ENCODE measurements at regions not wholly inside any gene's neighbourhood (a gene's known extent, or its start where the extent isn't known, plus 50 kb on each side); places are given as distances from the start of the nearest gene placed in this dataset.
A peak's percentile ranks its signal among the peaks of the same experiment; 100 is the strongest.

GRCh38 chr4:104418286-104418685, 76.4 kb downstream of the CXXC4 start:
- DNase-seq (ENCODE audit: low spot score): peak; percentile 11

DNA sequence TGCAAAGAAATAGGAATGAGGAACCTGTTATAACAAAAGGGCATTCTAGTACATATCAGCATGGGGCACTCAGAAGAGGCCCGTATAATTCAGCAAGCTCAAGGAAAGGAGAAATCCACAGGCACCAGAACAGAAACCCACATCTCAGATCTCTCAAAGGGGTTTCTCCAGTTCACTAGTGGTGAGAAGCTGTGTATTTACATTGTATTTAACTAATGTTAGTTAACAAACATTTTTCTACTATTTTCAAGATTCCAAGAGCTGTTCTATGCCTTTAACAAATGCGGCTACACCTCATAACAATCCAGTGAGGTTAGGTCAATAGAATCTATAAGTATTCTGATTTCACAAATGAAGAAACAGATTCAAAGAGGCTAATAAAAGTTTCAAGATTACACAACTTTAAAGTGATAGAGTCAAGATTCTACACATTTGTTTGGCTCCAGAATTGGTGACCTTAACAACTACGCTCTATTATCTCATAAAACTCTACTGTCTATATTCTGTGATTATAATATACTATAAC, 77.3 kb downstream of the CXXC4 start:
- DNase-seq (ENCODE audit: low spot score): no peak

GRCh38 chr4:104416725-104417356, 77.9 kb downstream of the CXXC4 start:
- peak; percentile 39 for DNase-seq (ENCODE audit: low spot score)

- no peak for DNase-seq (ENCODE audit: low spot score)
Observed at GRCh38 chr4:104413487-104413886, 81.2 kb downstream of the CXXC4 start.

DNA sequence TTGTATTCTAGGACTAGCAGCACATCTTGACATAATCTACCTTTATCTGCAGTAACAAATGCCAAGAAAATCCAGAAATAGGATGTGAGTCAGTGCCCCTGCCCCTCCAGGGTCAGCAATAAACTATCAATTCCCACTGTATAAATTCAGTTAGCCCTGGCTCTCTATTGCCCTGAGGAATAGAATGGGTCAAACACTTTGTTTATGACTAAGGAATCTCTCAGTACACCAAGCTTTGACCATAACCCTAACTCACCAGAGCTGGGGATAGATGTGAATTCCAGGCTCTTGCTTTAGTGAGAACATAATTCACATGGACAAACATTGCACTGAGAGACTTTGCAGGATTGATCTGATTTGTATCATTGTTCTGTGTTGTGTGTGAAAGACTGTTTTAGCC, 82.3 kb downstream of the CXXC4 start:
- no peak for DNase-seq (ENCODE audit: low spot score)

- no peak for DNase-seq (ENCODE audit: low spot score)
Observed at GRCh38 chr4:104411502-104411901, 83.2 kb downstream of the CXXC4 start.

GRCh38 chr4:104408878-104409277, 85.8 kb downstream of the CXXC4 start:
- no peak for DNase-seq (ENCODE audit: low spot score)

DNA sequence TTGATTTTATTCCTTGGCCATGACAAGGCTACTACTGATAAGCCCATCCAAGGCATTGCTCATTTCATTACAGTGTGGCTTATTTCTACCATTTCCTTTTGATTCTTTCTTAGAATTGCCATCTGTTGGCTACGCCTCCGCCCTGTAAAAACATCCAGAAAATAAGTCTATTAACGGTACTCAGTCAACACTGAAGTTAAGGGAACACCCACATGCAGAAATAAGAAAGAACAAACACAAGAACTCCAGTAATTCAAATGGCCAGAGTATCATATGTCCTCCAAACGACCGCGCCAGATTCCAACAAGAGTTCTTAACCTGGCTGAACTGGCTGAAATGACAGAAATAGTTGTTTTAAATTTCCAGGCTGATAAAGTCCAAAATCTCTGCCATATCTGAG, 90.3 kb downstream of the CXXC4 start:
- no peak for DNase-seq (ENCODE audit: low spot score)

DNA sequence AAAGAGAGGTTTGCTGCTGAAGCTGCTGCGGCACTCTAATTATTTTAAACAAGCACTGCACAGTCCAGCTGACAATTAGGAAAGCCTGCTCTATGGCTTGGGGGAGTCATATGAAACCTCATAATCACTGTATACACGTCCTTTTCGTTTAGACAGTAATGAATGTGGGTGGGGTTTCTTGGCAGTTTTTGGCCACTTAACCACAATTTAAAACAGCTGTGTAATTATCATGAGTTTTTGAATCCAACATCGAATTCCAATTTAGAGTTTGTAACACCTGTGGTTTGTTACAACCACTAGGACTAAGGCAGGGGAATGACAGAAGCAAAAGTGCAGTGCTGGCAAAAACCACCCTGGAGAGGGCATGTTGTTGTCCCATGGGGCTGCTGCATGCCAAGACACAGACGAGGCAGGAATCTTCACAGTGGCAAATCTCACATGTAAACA, 99.5 kb downstream of the CXXC4 start:
- DNase-seq (ENCODE audit: low spot score): peak; percentile 7

GRCh38 chr4:104394406-104395167, 100.1 kb downstream of the CXXC4 start:
- DNase-seq (ENCODE audit: low spot score): peak; percentile 3

- no peak for DNase-seq (ENCODE audit: low spot score)
Observed at GRCh38 chr4:104393655-104394324, 100.9 kb downstream of the CXXC4 start.

DNA sequence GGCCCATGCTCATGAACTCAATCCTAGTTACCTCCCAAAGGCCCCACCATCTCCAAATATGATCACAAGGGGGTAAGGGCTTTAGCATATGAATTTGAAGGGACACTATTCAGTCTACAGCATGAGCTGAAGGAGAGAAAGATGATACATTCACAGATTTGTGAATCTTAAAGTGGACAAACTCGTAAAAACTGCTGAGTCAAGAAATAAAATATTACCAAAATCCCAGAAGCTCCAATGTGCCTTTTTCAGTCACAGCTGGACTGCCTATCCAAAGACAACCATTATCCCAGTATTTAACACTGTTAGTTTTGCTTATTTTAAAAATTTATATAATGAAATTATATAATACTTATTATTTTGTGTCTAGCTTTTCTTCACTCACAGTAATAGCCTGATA, 109.0 kb downstream of the CXXC4 start:
- DNase-seq (ENCODE audit: low spot score): no peak

DNA sequence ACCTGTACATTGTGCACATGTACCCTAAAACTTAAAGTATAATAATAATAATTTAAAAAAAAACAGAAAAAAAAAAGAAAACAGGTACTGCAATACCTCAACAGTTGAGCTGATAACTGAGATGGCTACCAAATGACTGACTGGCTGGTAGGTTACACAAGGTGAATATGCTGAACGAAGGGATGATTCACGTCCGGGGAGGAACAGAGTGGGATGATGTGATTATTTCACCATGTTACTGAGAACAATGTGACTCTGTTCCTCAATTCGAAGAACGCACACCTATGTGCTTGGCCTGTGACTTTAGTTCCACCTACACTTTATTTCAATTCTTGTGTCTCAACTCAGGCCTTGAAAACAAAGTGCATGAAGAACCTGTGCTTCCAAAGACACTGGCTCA, 111.7 kb downstream of the CXXC4 start:
- no peak for DNase-seq (ENCODE audit: low spot score)

DNA sequence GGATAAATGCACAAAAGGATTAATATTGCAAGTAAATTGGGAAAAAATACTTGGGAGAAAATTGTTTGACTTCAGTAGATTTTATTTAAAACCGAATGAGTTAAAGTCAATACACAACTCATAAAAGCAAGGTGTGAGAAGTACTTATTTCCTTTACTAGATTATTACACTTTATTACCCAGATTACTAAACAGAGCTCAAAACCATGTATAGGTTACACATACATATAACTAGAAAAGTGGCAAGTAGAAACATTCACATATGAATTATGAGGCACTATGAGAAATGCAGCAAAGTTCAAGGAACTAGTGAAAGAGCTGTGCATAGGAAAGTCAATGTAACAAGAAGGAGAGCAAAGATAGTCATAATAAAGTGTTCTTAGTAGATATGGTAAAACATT, 113.0 kb downstream of the CXXC4 start:
- no peak for DNase-seq (ENCODE audit: low spot score)

GRCh38 chr4:104365618-104366017, 129.1 kb downstream of the CXXC4 start:
- DNase-seq (ENCODE audit: low spot score): no peak

DNA sequence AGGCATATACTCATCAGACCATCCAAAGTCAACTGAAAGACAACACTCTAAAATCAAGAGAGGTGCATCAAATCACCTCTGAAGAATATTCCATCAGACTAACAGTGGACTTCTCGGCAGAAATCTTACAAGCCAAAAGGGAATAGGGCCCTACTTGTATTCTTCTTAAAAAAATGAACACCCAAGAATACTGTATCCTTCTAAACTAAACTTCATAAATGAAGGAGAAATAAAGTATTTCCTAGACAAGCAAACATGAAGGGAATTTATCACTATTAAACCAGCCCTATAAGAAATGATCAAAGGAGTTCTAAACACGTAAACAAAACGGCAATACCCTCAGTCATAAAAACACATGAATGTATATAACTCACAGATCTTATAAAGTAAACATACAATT, 141.2 kb downstream of the CXXC4 start:
- no peak for DNase-seq (ENCODE audit: low spot score)

DNA sequence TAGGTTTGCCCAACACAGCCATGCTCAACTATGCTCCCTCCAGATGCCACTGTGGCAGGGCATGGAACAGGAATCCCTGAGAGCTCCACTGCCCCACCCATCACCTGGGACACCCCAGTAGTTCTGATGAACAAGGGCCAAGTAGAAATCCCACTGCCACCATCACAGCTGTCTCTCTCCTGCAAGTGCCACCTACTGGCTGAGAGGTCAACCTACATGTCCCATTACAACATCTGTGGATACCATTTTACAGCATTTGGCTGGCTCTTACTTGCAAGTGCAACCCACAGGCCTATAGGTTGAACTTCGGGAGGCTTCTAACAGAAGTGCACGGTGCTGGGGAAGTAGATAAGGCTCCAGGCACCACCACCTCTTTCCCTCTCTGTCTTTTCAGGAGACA, 142.5 kb downstream of the CXXC4 start:
- DNase-seq (ENCODE audit: low spot score): no peak

DNA sequence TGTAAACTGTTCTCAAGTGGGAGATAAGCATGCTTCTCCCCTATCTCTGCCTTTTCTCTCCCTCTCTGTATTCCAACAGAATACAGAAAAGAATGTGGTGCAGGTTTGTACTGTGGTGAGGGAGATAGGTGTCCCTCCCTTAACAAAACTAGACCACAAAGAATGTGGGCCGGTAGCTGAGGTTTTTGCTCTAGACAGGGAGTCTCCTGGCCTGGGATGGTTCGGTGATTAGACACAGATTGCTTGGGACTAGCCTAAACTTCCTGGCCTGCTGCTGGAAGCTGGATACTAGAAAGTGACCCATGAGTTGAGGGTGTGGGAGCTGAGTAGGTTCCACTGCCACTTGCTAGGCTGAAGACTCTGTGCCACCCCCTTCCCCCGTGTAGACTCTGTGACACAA, 143.0 kb downstream of the CXXC4 start:
- no peak for DNase-seq (ENCODE audit: low spot score)

DNA sequence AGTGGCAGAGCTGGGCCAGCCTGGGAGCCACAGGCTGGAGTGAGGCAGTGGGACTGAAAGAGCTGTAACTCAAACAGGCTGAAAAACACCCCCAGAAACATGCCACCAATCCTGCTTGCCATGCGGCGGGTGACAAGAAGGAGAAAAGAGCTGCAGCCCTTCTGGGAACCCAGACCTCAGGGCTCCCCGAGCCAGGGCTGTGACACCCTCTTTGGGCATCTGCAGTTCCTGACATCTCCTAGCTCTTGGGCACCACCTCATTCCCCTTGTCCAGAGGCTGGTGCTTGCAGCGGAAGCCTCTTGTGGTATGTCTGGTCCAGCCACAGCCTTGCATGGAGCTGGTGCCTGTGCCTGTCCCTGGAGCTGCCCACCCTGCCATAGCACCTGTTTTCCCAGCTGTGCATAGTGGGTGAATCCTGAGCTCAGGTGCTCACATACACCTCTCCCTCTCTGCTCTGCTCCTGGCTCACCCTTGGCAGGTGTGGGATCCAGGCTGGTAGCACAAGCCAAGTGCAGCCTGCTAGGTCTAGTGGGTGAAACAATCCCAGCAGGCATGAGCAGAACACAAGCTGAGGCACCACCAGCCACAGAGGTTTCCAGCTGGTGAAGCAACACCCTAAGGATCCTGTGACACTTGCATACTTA, 149.0 kb downstream of the CXXC4 start:
- no peak for DNase-seq (ENCODE audit: low spot score)

DNA sequence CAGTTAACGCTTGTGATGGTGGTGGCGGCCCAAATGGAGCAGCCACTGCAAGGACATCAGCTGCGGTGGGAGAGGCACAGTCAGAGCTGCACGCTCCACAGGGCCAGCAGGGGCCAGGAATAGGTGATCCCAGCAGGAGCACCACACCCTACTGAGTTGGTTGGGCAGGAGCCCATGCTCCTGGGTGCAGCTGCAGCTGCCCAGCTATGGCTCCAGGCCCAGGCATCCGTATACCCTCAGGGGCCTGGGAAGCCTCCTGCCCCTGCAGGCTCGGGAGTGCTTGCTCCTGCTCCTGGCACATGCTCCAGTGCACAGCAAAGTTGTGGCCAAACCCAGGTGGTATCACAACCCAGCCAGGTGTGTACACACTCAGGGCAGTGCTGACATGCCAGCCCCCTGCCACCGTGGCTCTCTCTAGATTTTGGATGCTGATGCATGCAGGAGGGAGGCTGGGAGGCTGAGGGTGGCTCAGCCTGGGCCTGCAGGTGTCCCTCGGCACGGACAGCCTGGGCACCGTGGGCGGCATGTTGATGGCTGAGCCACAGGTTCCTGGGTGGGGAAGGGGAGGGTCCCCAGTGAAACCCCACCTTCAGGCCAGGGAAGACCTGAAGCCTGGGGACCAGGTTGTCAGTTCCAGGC, 150.2 kb downstream of the CXXC4 start:
- DNase-seq (ENCODE audit: low spot score): no peak

- no peak for DNase-seq (ENCODE audit: low spot score)
Observed at GRCh38 chr4:104334410-104334809, 160.3 kb downstream of the CXXC4 start.

Measured in SW480 (cell line).